Stomach smooth muscle (tissue), 2 donors: ENCODE measurements at regions not wholly inside any gene's neighbourhood (a gene's known extent, or its start where the extent isn't known, plus 50 kb on each side); places are given as distances from the start of the nearest gene placed in this dataset.
A peak's percentile ranks its signal among the peaks of the same experiment; 100 is the strongest.
"Not testable (repeated sequence)": the region's sequence is repeated elsewhere in the genome, so short reads cannot be mapped to it uniquely, and the experiment has no call there.

Experiments used
- H3K27ac ChIP-seq: one replicate; pipeline ENCODE4 v1.7.0; 2013; ENCODE audit warnings: mild to moderate bottlenecking, low read length, inconsistent platforms
- H3K27me3 ChIP-seq, 2 donors: one replicate each; pipeline ENCODE4 v1.7.0; 2013; ENCODE audit warnings: low read length in 2 of 2; ENCODE audit not compliant: insufficient read depth in 2 of 2, control insufficient read depth in 1 of 2
- H3K36me3 ChIP-seq, 2 donors: one replicate each; pipeline ENCODE4 v1.7.0; 2013; ENCODE audit warnings: low read length in 2 of 2; ENCODE audit not compliant: control insufficient read depth in 2 of 2, insufficient read depth in 2 of 2
- H3K4me1 ChIP-seq: one replicate; pipeline ENCODE4 v1.7.0; 2013; ENCODE audit warnings: low read length; ENCODE audit not compliant: control insufficient read depth, insufficient read depth
- H3K4me3 ChIP-seq, 2 donors: one replicate each; pipeline ENCODE4 v1.7.0; 2013; ENCODE audit warnings: low read length in 2 of 2
- H3K9ac ChIP-seq, 2 donors: one replicate each; pipeline ENCODE4 v1.7.0; 2013; ENCODE audit warnings: low read length in 2 of 2, mild to moderate bottlenecking in 1 of 2
- H3K9me3 ChIP-seq, 2 donors: one replicate each; pipeline ENCODE4 v1.7.0; 2013; ENCODE audit warnings: low read length in 2 of 2; ENCODE audit not compliant: control insufficient read depth in 2 of 2
- donor health status: healthy.
- donor health status: Pancreatic carcinoma.

- Histone ChIP-seq H3K9me3 (peaks cover 0 to 4% of the 10 kb centered on the region in 2 donors), H3K4me3 (no peak overlapping the region), H3K27ac (no peak overlapping the region), H3K27me3 (no peaks in the 10 kb centered on the region), H3K4me1 (peaks cover 32% of the 10 kb centered on the region), H3K36me3 (no peaks in the 10 kb centered on the region), H3K9ac (no peak overlapping the region)
These were observed 115.9 kb upstream of the CIBAR2 start for GRCh38 chr16:85227946-85228862.

- Histone ChIP-seq H3K4me3 (no peak overlapping the region), H3K27me3 (no peaks in the 10 kb centered on the region), H3K4me1 (peaks cover 38% of the 10 kb centered on the region), H3K9ac (no peak overlapping the region), H3K36me3 (no peaks in the 10 kb centered on the region), H3K9me3 (peaks cover 0 to 4% of the 10 kb centered on the region in 2 donors), H3K27ac (no peak overlapping the region)
These were observed 116.7 kb upstream of the CIBAR2 start for GRCh38 chr16:85228970-85229430.

- Histone ChIP-seq H3K27ac (no peak overlapping the region), H3K9me3 (peaks cover 0 to 4% of the 10 kb centered on the region in 2 donors), H3K9ac (no peak overlapping the region), H3K27me3 (no peaks in the 10 kb centered on the region), H3K4me1 (peaks cover 44% of the 10 kb centered on the region), H3K4me3 (no peak overlapping the region), H3K36me3 (no peaks in the 10 kb centered on the region)
These were observed 117.7 kb upstream of the CIBAR2 start for GRCh38 chr16:85229869-85230462.

GRCh38 chr16:85230764-85231383 is 118.6 kb upstream of the CIBAR2 start:
- H3K27me3 ChIP-seq, H3K9me3 ChIP-seq, H3K9ac ChIP-seq, H3K27ac ChIP-seq, H3K36me3 ChIP-seq, H3K4me3 ChIP-seq: not testable (repeated sequence)
- H3K4me1 ChIP-seq: peaks cover 53% of the 10 kb centered on the region

- peaks cover 2 to 3% of the 10 kb centered on the region in 2 donors for H3K27me3 ChIP-seq
- no peak overlapping the region for H3K9ac ChIP-seq
- H3K36me3 ChIP-seq: no peaks in the 10 kb centered on the region
- no peaks in the 10 kb centered on the region for H3K9me3 ChIP-seq
- H3K4me1 ChIP-seq: peaks cover 57% of the 10 kb centered on the region
- no peak overlapping the region for H3K4me3 ChIP-seq
- H3K27ac ChIP-seq: no peak overlapping the region
These were observed 119.7 kb upstream of the CIBAR2 start for GRCh38 chr16:85231959-85232358.

- Histone ChIP-seq H3K36me3 (no peaks in the 10 kb centered on the region), H3K4me3 (no peak overlapping the region), H3K9ac (no peak overlapping the region), H3K9me3 (no peaks in the 10 kb centered on the region), H3K27me3 (peaks cover 2 to 3% of the 10 kb centered on the region in 2 donors), H3K4me1 (peaks cover 60% of the 10 kb centered on the region), H3K27ac (no peak overlapping the region)
These were observed 120.3 kb upstream of the CIBAR2 start for GRCh38 chr16:85232369-85233142.

- no peak overlapping the region for H3K27ac ChIP-seq
These were observed 121.2 kb upstream of the CIBAR2 start for GRCh38 chr16:85233516-85233915.

GRCh38 chr16:85234310-85235204 is 122.3 kb upstream of the CIBAR2 start:
- H3K4me1 ChIP-seq: peaks cover 65% of the 10 kb centered on the region
- H3K27me3 ChIP-seq: peaks cover 2 to 3% of the 10 kb centered on the region in 2 donors
- no peaks in the 10 kb centered on the region for H3K36me3 ChIP-seq
- H3K9me3 ChIP-seq: no peaks in the 10 kb centered on the region
- peak overlapping the region; percentile 11 for H3K27ac ChIP-seq
- no peak overlapping the region for H3K9ac ChIP-seq
- peak overlapping the region; percentile 4 to 57 for H3K4me3 ChIP-seq

More at GRCh38 chr16:85233516-85233915, 121.2 kb upstream of the CIBAR2 start:
- Histone ChIP-seq H3K27me3 (peaks cover 2 to 3% of the 10 kb centered on the region in 2 donors), H3K9ac (no peak overlapping the region), H3K4me3 (no peak overlapping the region), H3K36me3 (no peaks in the 10 kb centered on the region), H3K9me3 (no peaks in the 10 kb centered on the region), H3K4me1 (peaks cover 63% of the 10 kb centered on the region)

- no peak overlapping the region for H3K9ac ChIP-seq
- no peaks in the 10 kb centered on the region for H3K9me3 ChIP-seq
- peak overlapping the region in 1 of 2 donors; percentile 57 for H3K4me3 ChIP-seq
- no peak overlapping the region for H3K27ac ChIP-seq
- peaks cover 2 to 3% of the 10 kb centered on the region in 2 donors for H3K27me3 ChIP-seq
- no peaks in the 10 kb centered on the region for H3K36me3 ChIP-seq
- peaks cover 55% of the 10 kb centered on the region for H3K4me1 ChIP-seq
These were observed 123.9 kb upstream of the CIBAR2 start for GRCh38 chr16:85235991-85236817.
